ENCODE measurements at regions not wholly inside any gene's neighbourhood (a gene's known extent, or its start where the extent isn't known, plus 50 kb on each side); places are given as distances from the start of the nearest gene placed in this dataset.

- TF ChIP-seq ZNF577 (CRISPR knock-in tag; IDR thresholded peaks at IDR 0.05; ENCODE audit: borderline replicate concordance, low read depth) (no peak), NRL (CRISPR knock-in tag; IDR thresholded peaks at IDR 0.05; ENCODE audit: borderline replicate concordance) (peak; percentile 22; the same call in 1 of the 2 replicates), ZNF362 (CRISPR knock-in tag; IDR thresholded peaks at IDR 0.05; ENCODE audit: borderline replicate concordance) (no peak; the same call in 1 of the 2 replicates), ZNF776 (CRISPR knock-in tag; IDR thresholded peaks at IDR 0.05) (0 out of 2 replicates have a peak, but pooled peaks have one; percentile 33), GPN1 (CRISPR knock-in tag; IDR thresholded peaks at IDR 0.05; ENCODE audit: borderline replicate concordance) (no peak), SP1 (IDR thresholded peaks at IDR 0.05) (no peak), SP1 (CRISPR knock-in tag; IDR thresholded peaks at IDR 0.05) (peak; percentile 65), GABPA (IDR thresholded peaks at IDR 0.05; ENCODE audit: low read depth, low read length) (no peak), GABPA (CRISPR knock-in tag; IDR thresholded peaks at IDR 0.05; ENCODE audit: low read depth) (0 out of 2 replicates have a peak, but pooled peaks have one; percentile 36), FOXA3 (CRISPR knock-in tag; IDR thresholded peaks at IDR 0.05) (peak; percentile 86), ZNF687 (CRISPR knock-in tag; IDR thresholded peaks at IDR 0.05) (peak; percentile 78), ZBTB25 (CRISPR knock-in tag; IDR thresholded peaks at IDR 0.05) (no peak), MBD4 (IDR thresholded peaks at IDR 0.05; ENCODE audit: borderline replicate concordance, low read length) (no peak), SOX13 (IDR thresholded peaks at IDR 0.05) (0 out of 2 replicates have a peak, but pooled peaks have one; percentile 53), SOX13 (CRISPR knock-in tag; conservative IDR thresholded peaks at IDR 0.05 in 1 of 2, IDR thresholded peaks at IDR 0.05 in 1 of 2) (peak in 1 of 2 experiments; percentile 72; a peak in 2 of 4 replicates), NFIC (IDR thresholded peaks at IDR 0.05; ENCODE audit: low read length) (0 out of 2 replicates have a peak, but pooled peaks have one; percentile 44), ZMYM4 (CRISPR knock-in tag; IDR thresholded peaks at IDR 0.05) (peak; percentile 37; the same call in 1 of the 2 replicates), ELF1 (CRISPR knock-in tag; IDR thresholded peaks at IDR 0.05) (peak; percentile 16; the same call in 1 of the 2 replicates), ETV6 (CRISPR knock-in tag; conservative IDR thresholded peaks at IDR 0.05) (0 out of 2 replicates have a peak, but pooled peaks have one; percentile 37), ZNF781 (CRISPR knock-in tag; IDR thresholded peaks at IDR 0.05; ENCODE audit: borderline replicate concordance, not compliant biosample characterization) (no peak), ZFY (CRISPR knock-in tag; IDR thresholded peaks at IDR 0.05) (peak; percentile 59), RFX3 (CRISPR knock-in tag; IDR thresholded peaks at IDR 0.05) (no peak), MEF2D (CRISPR knock-in tag; IDR thresholded peaks at IDR 0.05) (peak; percentile 67; the same call in 1 of the 2 replicates), CBX5 (CRISPR knock-in tag; IDR thresholded peaks at IDR 0.05; ENCODE audit: borderline replicate concordance) (peak; percentile 61; the same call in 1 of the 2 replicates), ZNF670 (CRISPR knock-in tag; IDR thresholded peaks at IDR 0.05; ENCODE audit: borderline replicate concordance) (no peak)
These were observed 323.3 kb upstream of the RTL1 start (continued) for GRCh38 chr14:101226603-101227425.
